B cell (primary cell): ENCODE measurements at regions not wholly inside any gene's neighbourhood (a gene's known extent, or its start where the extent isn't known, plus 50 kb on each side); places are given as distances from the start of the nearest gene placed in this dataset.

Experiments
- ATAC-seq: fragments of 200-7000 bp; cut with Tn5 transposase; one replicate; pipeline ENCODE4 v1.10.0; 2021; ENCODE audit warnings: low read depth, mild to moderate bottlenecking, moderate number of reproducible peaks, moderate library complexity
- CTCF ChIA-PET: fragments of 350-600 bp; sonication (Branson Sonifier 250); formaldehyde crosslinking; loops from one replicate; lab custom pipeline; 2021; ENCODE audit warnings: antibody characterized with exemption, inconsistent platforms; lab: Charles Lee
- POLR2A ChIA-PET: fragments of 350-600 bp; sonication (Branson Sonifier 250); formaldehyde crosslinking; loops from one replicate; lab custom pipeline; 2021; ENCODE audit warnings: antibody characterized with exemption; lab: Charles Lee
- DNase-seq: peaks from one replicate; pipeline ENCODE4 v3.0.0; 2013
- H2AFZ ChIP-seq: 2 replicates; pipeline ENCODE4 v1.6.1; 2012; ENCODE audit warnings: mild to moderate bottlenecking, low read depth, low read length; ENCODE audit not compliant: insufficient read depth, poor library complexity, severe bottlenecking
- H3K27ac ChIP-seq, 2 donors: 1 replicate in 1 of 2; 2 replicates in 1 of 2; pipeline ENCODE4 v1.5.1; 2012 to 2013; ENCODE audit warnings: low read length in 2 of 2, mild to moderate bottlenecking in 2 of 2, moderate library complexity in 1 of 2
- H3K27me3 ChIP-seq, 4 experiments: fragments of 200-600 bp in 1 of 4; sonication (generic) in 1 of 4; replicated peaks in 1 of 4; 1 replicate in 2 of 4; 2 replicates in 2 of 4; pipeline versions ENCODE4 v1.6.1 to v1.7.0; 2013 to 2016; ENCODE audit warnings: low read length in 3 of 4, mild to moderate bottlenecking in 2 of 4, mixed read lengths in 1 of 4, moderate library complexity in 1 of 4; ENCODE audit not compliant: insufficient read depth in 4 of 4, control insufficient read depth in 3 of 4; ENCODE audit errors: control extremely low read depth in 1 of 4
- H3K36me3 ChIP-seq, 2 experiments: replicated peaks in 1 of 2; 1 replicate in 1 of 2; 2 replicates in 1 of 2; pipeline versions ENCODE4 v1.6.1 to v1.7.1; 2013; ENCODE audit warnings: low read length in 1 of 2; ENCODE audit not compliant: insufficient read depth in 2 of 2, control insufficient read depth in 1 of 2; ENCODE audit errors: control extremely low read depth in 1 of 2, extremely low read depth in 1 of 2
- H3K4me1 ChIP-seq, 2 donors: fragments of 200-600 bp in 1 of 2; sonication (generic) in 1 of 2; 1 replicate in 1 of 2; 2 replicates in 1 of 2; pipeline versions ENCODE4 v1.5.1 to v1.6.1; 2013 to 2017; ENCODE audit warnings: low read length in 2 of 2; ENCODE audit not compliant: control insufficient read depth in 2 of 2, insufficient read depth in 2 of 2
- H3K4me2 ChIP-seq: replicated peaks from 2 replicates; pipeline ENCODE3; 2012; ENCODE audit warnings: mild to moderate bottlenecking, low read depth, low read length; ENCODE audit not compliant: poor library complexity, severe bottlenecking
- H3K4me3 ChIP-seq, 5 experiments: fragments of 200-600 bp in 1 of 5; sonication (generic) in 1 of 5; 1 replicate in 3 of 5; 2 replicates in 2 of 5; pipeline versions ENCODE4 v1.5.1 to v1.7.0; 2011 to 2016; ENCODE audit warnings: low read length in 4 of 5, mild to moderate bottlenecking in 4 of 5, low read depth in 2 of 5, control low read depth in 1 of 5, moderate library complexity in 1 of 5; ENCODE audit not compliant: insufficient read depth in 1 of 5; ENCODE audit errors: control extremely low read depth in 1 of 5, extremely low read depth in 1 of 5
- H3K79me2 ChIP-seq: fragments of 200-600 bp; sonication (generic); one replicate; pipeline ENCODE4 v1.6.0; 2016; ENCODE audit warnings: low read length; ENCODE audit not compliant: control insufficient read depth, insufficient read depth
- H3K9ac ChIP-seq: fragments of 200-600 bp; sonication (generic); 2 replicates; pipeline ENCODE4 v1.6.1; 2017; ENCODE audit warnings: mild to moderate bottlenecking, low read length, moderate library complexity
- H3K9me3 ChIP-seq, 3 donors: one replicate each; pipeline versions ENCODE4 v1.6.1 to v1.7.1; 2013; ENCODE audit warnings: low read length in 2 of 3; ENCODE audit not compliant: control insufficient read depth in 2 of 3, insufficient read depth in 1 of 3; ENCODE audit errors: control extremely low read depth in 1 of 3
- H4K20me1 ChIP-seq: 2 replicates; pipeline ENCODE4 v1.6.0; 2012; ENCODE audit warnings: mild to moderate bottlenecking, low read length; ENCODE audit not compliant: insufficient read depth, control insufficient read depth, poor library complexity, severe bottlenecking
- H3K27ac Mint-ChIP-seq: one replicate; pipeline ENCODE4 v1.8.0; 2021; ENCODE audit warnings: mixed read lengths
- H3K27me3 Mint-ChIP-seq: one replicate; pipeline ENCODE4 v1.8.0; 2021; ENCODE audit warnings: mixed read lengths
- H3K4me1 Mint-ChIP-seq: one replicate; pipeline ENCODE4 v1.8.0; 2021; ENCODE audit warnings: mixed read lengths
- H3K4me3 Mint-ChIP-seq: one replicate; pipeline ENCODE4 v1.8.0; 2021; ENCODE audit warnings: mixed read lengths
- H3K9me3 Mint-ChIP-seq: one replicate; pipeline ENCODE4 v1.8.0; 2022; ENCODE audit warnings: mixed read lengths; ENCODE audit not compliant: insufficient read depth
- CTCF ChIP-seq: fragments of 200-600 bp; IDR thresholded peaks from one replicate; pipeline ENCODE4 v1.8.0; 2022; ENCODE audit warnings: antibody characterized with exemption, mild to moderate bottlenecking
- EZH2 ChIP-seq: IDR thresholded peaks from 2 replicates; pipeline ENCODE4 v1.6.1; 2012; ENCODE audit warnings: borderline replicate concordance, low read depth, mild to moderate bottlenecking, moderate library complexity, low read length; ENCODE audit not compliant: insufficient read depth, poor library complexity, severe bottlenecking
- WGBS: methylation state at CpG from one replicate; pipeline ENCODE4 v1.1.5; 2013; ENCODE audit warnings: missing lambda C conversion rate; ENCODE audit not compliant: insufficient coverage; 5-methylcytosine and 5-hydroxymethylcytosine counted together
- intact Hi-C: fragments of 100-400 bp; cut with micrococcal nuclease; formaldehyde crosslinking; loops from one replicate; pipeline ENCODE4 v1.10.0; 2022

- no peak overlapping the region for H3K4me3 Mint-ChIP-seq
- ChIA-PET POLR2A (no interaction called here), CTCF (no interaction called here)
- no peaks in the 10 kb centered on the region for H3K4me1 Mint-ChIP-seq
- Histone ChIP-seq H3K4me2 (no peak overlapping the region), H3K27ac (no peak overlapping the region), H3K4me3 (no peak overlapping the region), H4K20me1 (no peaks in the 10 kb centered on the region), H3K27me3 (no peaks in the 10 kb centered on the region), H3K9me3 (no peaks in the 10 kb centered on the region), H3K79me2 (no peaks in the 10 kb centered on the region), H2AFZ (no peak overlapping the region), H3K4me1 (no peaks in the 10 kb centered on the region), H3K36me3 (no peaks in the 10 kb centered on the region), H3K9ac (no peak overlapping the region)
- no peaks in the 10 kb centered on the region for H3K9me3 Mint-ChIP-seq
- ATAC-seq (no peak), DNase-seq (no peak)
- WGBS: no CpG with 5 or more reads among the region's 2 CpGs
- intact Hi-C loops: no loop called here
- no peaks in the 10 kb centered on the region for H3K27me3 Mint-ChIP-seq
- no peak overlapping the region for H3K27ac Mint-ChIP-seq
- TF ChIP-seq CTCF (no peak), EZH2 (no peak)
These were observed 155.6 kb downstream of the SAMD5 start for GRCh38 chr6:147664092-147664491.

DNA sequence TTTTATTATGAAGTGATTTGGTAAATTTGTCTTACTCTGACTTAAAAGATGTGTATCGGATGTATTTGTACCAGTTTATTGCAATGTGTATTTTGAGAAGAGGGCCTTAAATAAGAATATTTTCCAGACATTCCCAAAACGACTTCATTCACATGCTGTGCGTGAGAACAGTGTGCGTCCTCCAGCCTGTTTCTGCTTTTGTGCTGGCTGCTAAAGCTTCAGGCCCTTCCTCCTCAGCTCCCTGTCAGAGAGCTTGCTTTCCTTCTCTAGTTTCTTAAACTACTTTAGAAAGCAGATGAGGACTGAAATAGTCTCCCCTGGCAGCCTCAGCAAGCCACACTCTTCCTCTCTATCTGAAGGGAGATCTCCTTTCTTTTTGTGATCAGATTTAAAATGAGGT lies 157.8 kb downstream of the SAMD5 start:
- Histone ChIP-seq H3K4me2 (no peak overlapping the region), H3K27me3 (no peaks in the 10 kb centered on the region), H3K4me3 (no peak overlapping the region), H3K4me1 (no peaks in the 10 kb centered on the region), H4K20me1 (no peaks in the 10 kb centered on the region), H3K79me2 (no peaks in the 10 kb centered on the region), H3K27ac (no peak overlapping the region), H3K9me3 (no peaks in the 10 kb centered on the region), H3K9ac (no peak overlapping the region), H3K36me3 (no peaks in the 10 kb centered on the region), H2AFZ (no peak overlapping the region)
- Mint-ChIP-seq H3K27me3 (no peaks in the 10 kb centered on the region), H3K27ac (no peak overlapping the region), H3K4me1 (no peaks in the 10 kb centered on the region), H3K9me3 (no peaks in the 10 kb centered on the region), H3K4me3 (no peak overlapping the region)
- ChIA-PET CTCF (no interaction called here), POLR2A (no interaction called here)
- ATAC-seq (no peak), DNase-seq (no peak)
- intact Hi-C loops: no loop called here
- TF ChIP-seq CTCF (no peak), EZH2 (no peak)
- 100% methylated on average over 2 of the region's 4 CpGs for WGBS
